ENCODE measurements at regions not wholly inside any gene's neighbourhood (a gene's known extent, or its start where the extent isn't known, plus 50 kb on each side); places are given as distances from the start of the nearest gene placed in this dataset.

DNA sequence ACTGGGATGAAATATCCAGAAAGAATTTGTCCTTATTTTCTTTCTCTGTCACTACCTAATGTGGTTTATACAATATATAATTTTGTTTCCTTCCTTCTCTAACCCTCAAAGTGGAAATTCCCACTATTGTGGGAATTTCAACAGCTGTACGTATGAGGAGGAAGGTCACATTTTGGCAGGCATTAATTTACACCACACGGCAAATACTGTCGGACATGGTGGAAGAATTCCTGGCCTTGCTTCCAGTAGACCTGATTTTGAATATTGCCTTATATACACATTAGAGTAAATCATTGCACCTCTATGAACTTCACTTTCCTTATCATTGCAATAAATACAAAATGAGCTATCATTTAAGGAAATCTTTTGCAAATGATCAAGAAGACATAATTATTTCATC lies 358.1 kb upstream of the ETAA1 start:
- TF ChIP-seq, protein P1, sequence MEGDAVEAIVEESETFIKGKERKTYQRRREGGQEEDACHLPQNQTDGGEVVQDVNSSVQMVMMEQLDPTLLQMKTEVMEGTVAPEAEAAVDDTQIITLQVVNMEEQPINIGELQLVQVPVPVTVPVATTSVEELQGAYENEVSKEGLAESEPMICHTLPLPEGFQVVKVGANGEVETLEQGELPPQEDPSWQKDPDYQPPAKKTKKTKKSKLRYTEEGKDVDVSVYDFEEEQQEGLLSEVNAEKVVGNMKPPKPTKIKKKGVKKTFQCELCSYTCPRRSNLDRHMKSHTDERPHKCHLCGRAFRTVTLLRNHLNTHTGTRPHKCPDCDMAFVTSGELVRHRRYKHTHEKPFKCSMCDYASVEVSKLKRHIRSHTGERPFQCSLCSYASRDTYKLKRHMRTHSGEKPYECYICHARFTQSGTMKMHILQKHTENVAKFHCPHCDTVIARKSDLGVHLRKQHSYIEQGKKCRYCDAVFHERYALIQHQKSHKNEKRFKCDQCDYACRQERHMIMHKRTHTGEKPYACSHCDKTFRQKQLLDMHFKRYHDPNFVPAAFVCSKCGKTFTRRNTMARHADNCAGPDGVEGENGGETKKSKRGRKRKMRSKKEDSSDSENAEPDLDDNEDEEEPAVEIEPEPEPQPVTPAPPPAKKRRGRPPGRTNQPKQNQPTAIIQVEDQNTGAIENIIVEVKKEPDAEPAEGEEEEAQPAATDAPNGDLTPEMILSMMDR (IDR thresholded peaks at IDR 0.05; ENCODE audit: low read depth, low read length, poor library complexity, severe bottlenecking): no peak
- TF ChIP-seq EZH2phosphoT487 (IDR thresholded peaks at IDR 0.05; ENCODE audit: borderline replicate concordance, low read length): no peak
